ENCODE measurements at regions not wholly inside any gene's neighbourhood (a gene's known extent, or its start where the extent isn't known, plus 50 kb on each side); places are given as distances from the start of the nearest gene placed in this dataset.

- no peak for TF ChIP-seq CREB3 (CRISPR knock-in tag; IDR thresholded peaks at IDR 0.05)
- TF ChIP-seq EP300 (IDR thresholded peaks at IDR 0.05; ENCODE audit: low read depth in 2 of 2, low read length in 2 of 2), result no peak
- TF ChIP-seq EP300 (CRISPR knock-in tag; IDR thresholded peaks at IDR 0.05; ENCODE audit: borderline replicate concordance), result no peak
- no peak for TF ChIP-seq CTCF (CRISPR knock-in tag; IDR thresholded peaks at IDR 0.05)
- no peak for TF ChIP-seq ZNF468 (CRISPR knock-in tag; IDR thresholded peaks at IDR 0.05)
- TF ChIP-seq MEIS1 (CRISPR knock-in tag; IDR thresholded peaks at IDR 0.05; ENCODE audit: borderline replicate concordance), result no peak
- TF ChIP-seq MATR3 (CRISPR knock-in tag; IDR thresholded peaks at IDR 0.05), result no peak
- no peak for TF ChIP-seq ZNF205 (CRISPR knock-in tag; IDR thresholded peaks at IDR 0.05)
- TF ChIP-seq TOE1 (CRISPR knock-in tag; IDR thresholded peaks at IDR 0.05), result no peak
- no peak for TF ChIP-seq BCL3 (CRISPR knock-in tag; IDR thresholded peaks at IDR 0.05)
These were observed 246.3 kb upstream of the MAP3K1 start for GRCh38 chr5:56569076-56569475.

All from HepG2 (cell line).